Kidney (tissue), 13 donors: ENCODE measurements at regions not wholly inside any gene's neighbourhood (a gene's known extent, or its start where the extent isn't known, plus 50 kb on each side); places are given as distances from the start of the nearest gene placed in this dataset.

Source experiments
- DNase-seq, 5 donors: peaks; one replicate each; pipeline ENCODE4 v3.0.0-alpha.2; 2013 to 2020
- FAIRE-seq: peaks from 2 replicates; lab custom pipeline; 2012; peaks lifted over from hg19 to GRCh38; lab: Jason Lieb, UNC
- H3K27ac ChIP-seq, 2 donors: one replicate each; pipeline ENCODE4 v1.7.0; 2013; ENCODE audit warnings: low read depth in 2 of 2, low read length in 2 of 2, inconsistent platforms in 1 of 2
- H3K27me3 ChIP-seq: one replicate; pipeline ENCODE4 v1.7.1; 2013; ENCODE audit warnings: low read length, inconsistent platforms; ENCODE audit not compliant: control insufficient read depth, insufficient read depth
- H3K36me3 ChIP-seq, 3 donors: one replicate each; pipeline versions ENCODE4 v1.7.0 to v1.7.1; 2013; ENCODE audit warnings: low read length in 3 of 3, control low read depth in 1 of 3, inconsistent platforms in 1 of 3; ENCODE audit not compliant: insufficient read depth in 3 of 3, control insufficient read depth in 2 of 3
- H3K4me1 ChIP-seq, 3 donors: one replicate each; pipeline versions ENCODE4 v1.7.0 to v1.7.1; 2013; ENCODE audit warnings: low read length in 3 of 3, inconsistent platforms in 1 of 3, low read depth in 1 of 3; ENCODE audit not compliant: control insufficient read depth in 2 of 3, insufficient read depth in 2 of 3
- H3K4me3 ChIP-seq, 3 donors: one replicate each; pipeline versions ENCODE4 v1.7.0 to v1.8.1; 2013; ENCODE audit warnings: low read length in 3 of 3, control low read depth in 1 of 3, inconsistent platforms in 1 of 3
- H3K9ac ChIP-seq, 3 donors: one replicate each; pipeline versions ENCODE4 v1.7.0 to v1.7.1; 2013; ENCODE audit warnings: low read length in 3 of 3, control low read depth in 1 of 3, inconsistent platforms in 1 of 3
- H3K9me3 ChIP-seq, 3 donors: one replicate each; pipeline versions ENCODE4 v1.7.0 to v1.7.1; 2013; ENCODE audit warnings: low read length in 3 of 3, control low read depth in 1 of 3, inconsistent platforms in 1 of 3; ENCODE audit not compliant: control insufficient read depth in 2 of 3, insufficient read depth in 1 of 3
- intact Hi-C: fragments of 100-400 bp; cut with DNase I; formaldehyde crosslinking; loops from one replicate; pipeline ENCODE4 v1.11.1; 2022
- TF ChIP-seq, protein P1 (sequence below): IDR thresholded peaks from 3 replicates; pipeline ENCODE4 v1.5.1; 2012; ENCODE audit warnings: mild to moderate bottlenecking, moderate library complexity, borderline replicate concordance; ENCODE audit not compliant: insufficient read depth; ENCODE audit errors: extremely low read depth
- donor health status: control.
- donor health status: control.
- donor health status: control.
- donor health status: control.
- donor health status: control.
- donor health status: DM: yes; HTN: yes; CAD: no.
- donor health status: Normal renal cell carcinoma (clear cell type).

DNA sequence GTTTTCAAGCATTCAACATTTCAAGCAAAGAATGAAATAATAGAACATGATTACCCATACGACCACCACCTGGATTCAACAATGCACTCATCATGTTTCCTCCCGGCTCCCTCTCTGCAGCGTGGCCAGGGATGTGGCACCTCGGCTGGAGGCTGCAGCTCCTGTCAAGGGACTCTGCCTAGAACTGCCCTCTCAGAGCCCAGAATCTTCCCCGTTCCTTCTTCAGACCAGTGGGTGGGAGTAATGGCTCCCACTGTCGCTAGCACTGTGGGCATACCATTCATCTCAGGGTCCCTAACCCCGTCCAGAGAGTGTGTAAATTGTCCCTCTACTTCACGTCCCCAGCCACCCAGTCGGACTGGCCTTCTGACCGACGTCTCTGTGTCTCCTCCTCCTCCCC, 118.6 kb upstream of the COL5A1 start:
- Histone ChIP-seq H3K4me3 (no peak overlapping the region), H3K9ac (no peak overlapping the region), H3K27me3 (no peaks in the 10 kb centered on the region), H3K27ac (no peak overlapping the region), H3K36me3 (no peaks in the 10 kb centered on the region), H3K9me3 (peaks cover 0 to 8% (median 0%) of the 10 kb centered on the region in 3 donors), H3K4me1 (no peaks in the 10 kb centered on the region)
- TF ChIP-seq, protein P1, sequence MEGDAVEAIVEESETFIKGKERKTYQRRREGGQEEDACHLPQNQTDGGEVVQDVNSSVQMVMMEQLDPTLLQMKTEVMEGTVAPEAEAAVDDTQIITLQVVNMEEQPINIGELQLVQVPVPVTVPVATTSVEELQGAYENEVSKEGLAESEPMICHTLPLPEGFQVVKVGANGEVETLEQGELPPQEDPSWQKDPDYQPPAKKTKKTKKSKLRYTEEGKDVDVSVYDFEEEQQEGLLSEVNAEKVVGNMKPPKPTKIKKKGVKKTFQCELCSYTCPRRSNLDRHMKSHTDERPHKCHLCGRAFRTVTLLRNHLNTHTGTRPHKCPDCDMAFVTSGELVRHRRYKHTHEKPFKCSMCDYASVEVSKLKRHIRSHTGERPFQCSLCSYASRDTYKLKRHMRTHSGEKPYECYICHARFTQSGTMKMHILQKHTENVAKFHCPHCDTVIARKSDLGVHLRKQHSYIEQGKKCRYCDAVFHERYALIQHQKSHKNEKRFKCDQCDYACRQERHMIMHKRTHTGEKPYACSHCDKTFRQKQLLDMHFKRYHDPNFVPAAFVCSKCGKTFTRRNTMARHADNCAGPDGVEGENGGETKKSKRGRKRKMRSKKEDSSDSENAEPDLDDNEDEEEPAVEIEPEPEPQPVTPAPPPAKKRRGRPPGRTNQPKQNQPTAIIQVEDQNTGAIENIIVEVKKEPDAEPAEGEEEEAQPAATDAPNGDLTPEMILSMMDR: no peak
- FAIRE-seq (no peak), DNase-seq (no peak)
- intact Hi-C loops: no loop called here

DNA sequence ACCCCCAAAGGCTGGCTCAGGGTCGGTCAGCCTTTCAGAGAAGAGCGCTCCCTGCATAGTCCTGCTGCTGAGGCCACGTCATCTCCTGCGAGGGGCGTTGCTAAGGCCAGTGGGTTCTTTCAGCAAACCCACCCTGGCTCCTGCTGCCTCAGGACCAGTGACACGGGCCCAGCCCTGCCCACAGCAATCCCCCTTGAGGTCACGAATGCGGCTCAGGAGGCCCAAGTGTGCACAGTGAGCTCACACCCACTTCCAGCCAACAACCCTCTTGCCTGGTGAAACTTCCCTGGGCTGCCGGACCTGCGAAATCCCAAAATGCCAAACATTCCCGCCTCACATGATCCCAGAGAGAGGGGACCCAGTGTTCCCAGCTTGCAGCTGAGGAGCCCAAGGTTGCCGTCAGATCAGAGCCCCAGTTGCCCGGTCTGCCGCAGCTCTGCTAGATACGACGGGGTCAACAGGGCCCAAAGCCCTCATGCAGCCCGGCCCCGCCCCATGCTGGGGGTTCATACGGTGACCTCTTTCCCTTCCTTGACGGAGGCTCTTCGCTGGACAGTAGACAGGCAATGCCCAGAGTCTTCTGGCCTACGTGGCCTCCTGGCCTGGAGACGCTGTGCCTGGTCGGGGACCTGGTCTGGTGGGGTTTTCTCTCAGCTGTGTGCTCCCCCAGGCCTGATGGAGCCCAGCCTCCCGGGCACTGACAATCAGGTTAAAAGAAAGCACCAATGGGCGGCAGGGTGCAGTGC, 116.4 kb upstream of the COL5A1 start:
- intact Hi-C loops: no loop called here
- TF ChIP-seq, protein P1: no peak
- Histone ChIP-seq H3K27ac (no peak overlapping the region), H3K36me3 (no peaks in the 10 kb centered on the region), H3K27me3 (no peaks in the 10 kb centered on the region), H3K9ac (no peak overlapping the region), H3K9me3 (peaks cover 0 to 11% (median 0%) of the 10 kb centered on the region in 3 donors), H3K4me1 (no peaks in the 10 kb centered on the region), H3K4me3 (no peak overlapping the region)
- peak in 3 of 5 donors; percentile 4 to 71 (median 21) for DNase-seq
- FAIRE-seq: no peak

DNA sequence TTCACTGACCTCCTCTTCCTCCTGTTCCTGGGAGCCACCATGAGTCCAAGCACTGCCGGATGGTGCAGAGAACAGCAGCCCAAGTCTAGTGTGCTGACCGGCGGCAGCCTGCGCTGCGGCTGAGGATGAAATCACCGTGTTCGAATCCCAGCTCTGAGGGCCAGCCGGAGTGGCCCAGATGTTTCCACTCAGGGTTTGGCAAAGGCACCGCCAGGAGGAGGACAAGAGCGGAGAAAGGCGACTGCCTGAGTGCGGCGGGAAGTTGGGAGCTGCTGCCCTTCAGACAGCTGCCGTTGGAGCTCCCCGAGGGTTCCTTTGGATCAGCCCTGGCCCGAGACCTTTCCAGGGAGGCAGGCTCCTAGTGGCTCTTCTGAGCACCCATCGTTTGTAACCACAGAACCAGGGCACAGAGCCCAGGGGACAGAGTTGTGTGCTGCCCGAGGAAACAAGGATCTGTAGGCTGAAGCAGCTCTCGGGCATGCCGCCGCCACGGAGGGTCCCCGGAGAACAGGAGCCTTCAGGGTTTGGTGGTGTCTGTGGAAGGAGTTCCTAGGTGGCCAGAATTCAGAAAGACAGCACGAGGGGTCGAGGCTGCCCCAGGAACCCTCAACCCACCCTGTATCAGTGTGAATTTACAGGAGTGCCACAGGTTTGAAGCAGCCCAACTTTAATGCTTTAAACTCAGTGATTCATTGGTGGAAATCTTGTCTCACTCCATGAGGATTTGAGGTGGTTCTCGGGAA, 115.6 kb upstream of the COL5A1 start:
- H3K9ac ChIP-seq: no peak overlapping the region
- H3K9me3 ChIP-seq: peaks cover 0 to 11% (median 0%) of the 10 kb centered on the region in 3 donors
- intact Hi-C loops: no loop called here
- H3K4me1 ChIP-seq: no peaks in the 10 kb centered on the region
- H3K27ac ChIP-seq: no peak overlapping the region
- DNase-seq (peak in 4 of 5 donors; percentile 8 to 79 (median 42)), FAIRE-seq (no peak)
- H3K4me3 ChIP-seq: no peak overlapping the region
- no peaks in the 10 kb centered on the region for H3K27me3 ChIP-seq
- TF ChIP-seq, protein P1: no peak
- no peaks in the 10 kb centered on the region for H3K36me3 ChIP-seq
